VCaP (cell line): ENCODE measurements at regions not wholly inside any gene's neighbourhood (a gene's known extent, or its start where the extent isn't known, plus 50 kb on each side); places are given as distances from the start of the nearest gene placed in this dataset.
"Not testable (repeated sequence)": the region's sequence is repeated elsewhere in the genome, so short reads cannot be mapped to it uniquely, and the experiment has no call there.

Experiments
- H3K27ac ChIP-seq: fragments of 450-650 bp; 2 replicates; pipeline ENCODE4 v1.5.1; 2017
- TF ChIP-seq, protein P1 (sequence below): fragments of 450-650 bp; conservative IDR thresholded peaks from 2 replicates; pipeline ENCODE4 v1.5.1; 2017; ENCODE audit warnings: mild to moderate bottlenecking, moderate library complexity

DNA sequence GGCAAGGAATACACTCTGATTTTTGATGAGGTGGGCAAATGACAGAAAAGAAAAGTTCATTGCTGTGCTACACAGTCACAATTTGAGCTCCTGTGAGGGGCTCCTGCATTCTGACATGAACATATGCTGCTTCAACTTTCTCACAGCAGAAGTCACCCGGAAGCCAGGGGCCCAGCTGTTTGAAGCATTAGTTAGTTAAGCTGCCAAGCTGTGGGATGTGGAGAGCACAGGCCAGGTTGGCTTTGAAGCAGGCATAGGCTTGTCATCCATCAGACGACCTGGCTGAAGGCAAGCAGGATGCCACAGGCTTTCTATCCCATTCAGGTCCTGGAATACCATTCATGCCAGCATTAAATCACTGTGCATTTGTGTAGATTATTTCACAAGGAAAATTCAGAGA is 63.1 kb downstream of the MTNR1B start:
- TF ChIP-seq, protein P1, sequence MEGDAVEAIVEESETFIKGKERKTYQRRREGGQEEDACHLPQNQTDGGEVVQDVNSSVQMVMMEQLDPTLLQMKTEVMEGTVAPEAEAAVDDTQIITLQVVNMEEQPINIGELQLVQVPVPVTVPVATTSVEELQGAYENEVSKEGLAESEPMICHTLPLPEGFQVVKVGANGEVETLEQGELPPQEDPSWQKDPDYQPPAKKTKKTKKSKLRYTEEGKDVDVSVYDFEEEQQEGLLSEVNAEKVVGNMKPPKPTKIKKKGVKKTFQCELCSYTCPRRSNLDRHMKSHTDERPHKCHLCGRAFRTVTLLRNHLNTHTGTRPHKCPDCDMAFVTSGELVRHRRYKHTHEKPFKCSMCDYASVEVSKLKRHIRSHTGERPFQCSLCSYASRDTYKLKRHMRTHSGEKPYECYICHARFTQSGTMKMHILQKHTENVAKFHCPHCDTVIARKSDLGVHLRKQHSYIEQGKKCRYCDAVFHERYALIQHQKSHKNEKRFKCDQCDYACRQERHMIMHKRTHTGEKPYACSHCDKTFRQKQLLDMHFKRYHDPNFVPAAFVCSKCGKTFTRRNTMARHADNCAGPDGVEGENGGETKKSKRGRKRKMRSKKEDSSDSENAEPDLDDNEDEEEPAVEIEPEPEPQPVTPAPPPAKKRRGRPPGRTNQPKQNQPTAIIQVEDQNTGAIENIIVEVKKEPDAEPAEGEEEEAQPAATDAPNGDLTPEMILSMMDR: no peak
- H3K27ac ChIP-seq: no peak overlapping the region

DNA sequence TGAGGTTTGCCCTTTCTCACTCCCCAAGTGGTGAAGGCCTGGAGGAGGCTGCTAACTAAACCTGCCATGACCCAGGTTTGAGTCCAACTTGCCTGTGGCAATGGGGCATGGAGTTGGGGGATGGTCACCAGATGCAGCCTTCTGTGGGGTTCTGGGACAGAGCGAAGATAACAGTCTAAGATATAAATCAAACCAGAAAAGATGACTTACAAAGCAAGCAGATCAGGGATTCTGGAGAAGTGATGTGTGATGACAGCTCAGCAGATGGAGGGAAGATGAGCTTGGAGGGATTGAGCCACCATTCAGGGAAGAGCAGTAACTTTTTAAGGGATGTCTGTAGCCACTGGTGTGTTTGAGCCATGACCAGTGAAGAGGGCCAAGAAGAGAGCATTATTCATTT is 63.6 kb downstream of the MTNR1B start:
- TF ChIP-seq, protein P1: no peak
- H3K27ac ChIP-seq: no peak overlapping the region

DNA sequence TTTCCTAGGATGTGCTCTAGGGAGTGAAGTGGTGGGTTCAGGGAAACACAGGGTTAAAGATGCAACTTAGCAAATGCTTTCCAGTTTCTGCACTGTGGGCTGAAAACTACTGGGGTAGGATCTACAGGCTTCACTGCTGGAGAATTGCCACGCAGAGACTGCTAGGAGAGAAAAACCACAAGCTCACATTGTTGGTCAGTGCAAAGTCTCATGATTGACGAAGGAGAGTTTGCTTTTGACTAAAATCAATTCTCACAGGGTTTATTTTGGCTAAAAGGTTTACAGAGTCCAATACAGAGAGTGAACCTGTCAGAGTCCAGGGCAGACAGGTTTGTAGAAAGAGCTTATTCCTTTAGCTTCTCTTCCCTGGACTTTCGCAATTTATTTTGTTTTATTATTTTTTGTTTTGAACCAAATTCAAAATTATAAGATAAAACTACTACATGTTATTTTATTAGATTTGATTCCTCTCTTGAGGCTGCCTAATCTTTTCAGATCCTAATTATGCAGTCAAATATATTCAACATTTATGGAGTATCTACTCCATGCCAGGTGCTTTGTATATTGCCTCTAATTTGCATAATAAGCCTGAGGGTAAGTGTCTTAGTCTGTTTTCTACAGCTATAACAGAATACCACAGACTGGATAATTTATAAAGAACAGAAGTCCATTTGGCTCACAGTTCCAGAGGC is 64.7 kb downstream of the MTNR1B start:
- TF ChIP-seq, protein P1: no peak
- H3K27ac ChIP-seq: no peak overlapping the region

- TF ChIP-seq, protein P1: no peak
- no peak overlapping the region for H3K27ac ChIP-seq
Observed at GRCh38 chr11:93034723-93035039, 65.2 kb downstream of the MTNR1B start.

GRCh38 chr11:93038521-93038920 is 69.1 kb downstream of the MTNR1B start:
- TF ChIP-seq, protein P1: no peak
- no peak overlapping the region for H3K27ac ChIP-seq

DNA sequence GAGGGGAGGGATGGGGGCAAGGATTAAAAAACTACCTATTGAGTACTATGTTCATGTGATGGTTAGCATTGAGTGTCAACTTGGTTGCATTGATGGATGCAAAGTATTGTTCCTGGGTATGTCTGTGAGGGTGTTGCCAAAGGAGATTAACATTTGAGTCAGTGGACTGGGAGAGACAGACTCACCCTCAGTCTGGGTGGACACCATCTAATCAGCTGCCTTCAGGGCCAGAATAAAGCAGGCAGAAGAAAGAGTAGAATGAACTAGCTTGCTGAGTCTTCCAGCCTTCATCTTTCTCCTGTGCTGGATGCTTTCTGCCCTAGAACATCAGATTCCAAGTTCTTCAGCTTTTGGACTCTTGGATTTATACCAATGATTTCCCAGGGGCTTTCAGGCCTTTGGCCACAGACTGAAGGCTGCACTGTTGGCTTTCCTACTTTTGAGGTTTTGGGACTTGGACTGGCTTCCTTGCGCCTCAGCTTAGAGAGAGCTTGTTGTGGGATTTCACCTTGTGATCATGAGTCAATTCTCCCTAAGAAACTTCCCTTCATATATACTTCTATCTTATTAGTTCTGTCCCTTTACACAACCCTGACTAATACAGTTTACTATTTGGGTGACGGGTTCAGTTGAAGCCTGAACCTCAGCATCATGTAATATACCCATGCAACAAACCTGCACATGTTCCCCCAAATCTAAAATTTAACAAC is 70.2 kb downstream of the MTNR1B start:
- no peak overlapping the region for H3K27ac ChIP-seq
- TF ChIP-seq, protein P1: no peak

DNA sequence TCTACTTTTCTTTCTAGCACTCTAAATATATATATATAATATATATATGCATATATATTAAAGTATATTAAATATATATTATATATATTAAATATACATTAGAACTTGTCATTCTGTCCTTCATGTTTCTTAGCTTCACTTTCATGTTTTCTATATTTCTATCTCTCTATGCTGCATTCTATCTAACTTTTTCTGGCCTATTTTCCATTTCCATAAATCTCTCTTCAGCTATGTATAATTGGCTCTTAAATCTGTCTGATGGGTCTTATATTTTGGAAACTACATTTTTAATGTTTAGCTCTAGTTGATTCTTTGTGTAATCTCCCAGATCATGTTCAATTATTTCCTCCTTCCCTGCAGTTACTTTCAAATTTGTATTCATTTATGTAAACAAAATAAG is 72.2 kb downstream of the MTNR1B start:
- TF ChIP-seq, protein P1: no peak
- H3K27ac ChIP-seq: no peak overlapping the region

GRCh38 chr11:93043186-93043585 is 73.7 kb downstream of the MTNR1B start:
- not testable (repeated sequence) for H3K27ac ChIP-seq
